GM19372 (cell line): ENCODE measurements at regions not wholly inside any gene's neighbourhood (a gene's known extent, or its start where the extent isn't known, plus 50 kb on each side); places are given as distances from the start of the nearest gene placed in this dataset.

Source experiments
- ATAC-seq: cut with Tn5 transposase; IDR thresholded peaks from one replicate; pipeline ENCODE4 v1.9.1; 2021; ENCODE audit warnings: mild to moderate bottlenecking, low read depth, moderate library complexity; ENCODE audit not compliant: unreplicated experiment

- no peak for ATAC-seq
Measured at GRCh38 chr21:28791595-28792282, 200.9 kb downstream of the LTN1 start.

- ATAC-seq: no peak
Measured at GRCh38 chr21:28790335-28790734, 202.3 kb downstream of the LTN1 start.

GRCh38 chr21:28789523-28789922, 203.2 kb downstream of the LTN1 start:
- ATAC-seq: no peak

- ATAC-seq: no peak
Measured at GRCh38 chr21:28788030-28788429, 204.6 kb downstream of the LTN1 start.

- ATAC-seq: no peak
Measured at GRCh38 chr21:28783641-28784185, 209.0 kb downstream of the LTN1 start.

DNA sequence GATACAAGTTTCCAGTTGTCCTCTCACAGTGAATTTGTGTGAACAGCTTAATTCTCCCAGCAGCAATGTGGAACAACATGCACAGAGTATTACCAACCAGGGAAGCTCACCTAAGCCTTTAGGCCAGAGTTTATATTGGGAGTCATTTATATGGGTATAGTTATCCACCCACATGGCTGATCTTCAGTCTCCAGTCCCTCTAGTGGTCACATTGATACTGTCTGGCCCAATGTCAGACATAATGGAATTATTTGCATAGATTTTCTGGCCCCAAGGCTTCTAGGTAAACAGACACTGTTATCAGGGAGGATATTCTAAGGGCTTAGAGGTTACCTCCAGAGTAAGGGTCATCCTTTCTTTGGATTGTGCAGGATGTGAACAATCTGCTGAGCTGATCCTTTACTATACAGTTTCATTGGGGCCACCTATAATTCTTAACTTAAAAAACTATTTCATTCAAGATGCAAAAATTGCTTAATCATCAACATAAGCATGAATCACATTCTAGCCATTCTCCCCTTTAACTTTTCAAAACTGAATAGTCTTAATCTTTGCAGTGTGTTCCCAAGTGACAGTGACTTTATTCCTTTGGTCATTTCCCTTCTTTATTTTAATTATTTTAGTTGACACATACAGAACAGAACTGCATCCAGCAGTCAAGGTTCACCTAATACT, 210.9 kb downstream of the LTN1 start:
- no peak for ATAC-seq

DNA sequence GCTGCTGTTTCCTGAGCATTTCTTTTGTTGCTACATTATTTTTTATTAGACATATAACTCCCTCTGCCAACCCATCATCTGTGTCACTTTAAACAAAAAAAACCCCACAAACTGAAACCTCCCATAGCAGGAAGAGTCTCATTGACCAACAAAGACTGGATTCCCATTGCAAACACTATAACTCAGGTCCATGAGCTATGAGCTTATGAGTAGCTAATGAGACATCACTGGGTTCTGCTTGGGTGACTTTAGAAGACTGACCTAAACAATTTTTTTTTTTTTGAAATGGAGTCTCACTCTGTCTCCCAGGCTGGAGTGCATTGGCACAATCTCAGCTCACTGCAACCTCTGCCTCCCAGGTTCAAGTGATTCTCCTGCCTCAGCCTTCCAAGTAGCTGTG, 212.8 kb downstream of the LTN1 start:
- ATAC-seq: no peak

- no peak for ATAC-seq
Measured at GRCh38 chr21:28776251-28776650, 216.4 kb downstream of the LTN1 start.

- ATAC-seq: no peak
Measured at GRCh38 chr21:28775071-28775470, 217.6 kb downstream of the LTN1 start.

DNA sequence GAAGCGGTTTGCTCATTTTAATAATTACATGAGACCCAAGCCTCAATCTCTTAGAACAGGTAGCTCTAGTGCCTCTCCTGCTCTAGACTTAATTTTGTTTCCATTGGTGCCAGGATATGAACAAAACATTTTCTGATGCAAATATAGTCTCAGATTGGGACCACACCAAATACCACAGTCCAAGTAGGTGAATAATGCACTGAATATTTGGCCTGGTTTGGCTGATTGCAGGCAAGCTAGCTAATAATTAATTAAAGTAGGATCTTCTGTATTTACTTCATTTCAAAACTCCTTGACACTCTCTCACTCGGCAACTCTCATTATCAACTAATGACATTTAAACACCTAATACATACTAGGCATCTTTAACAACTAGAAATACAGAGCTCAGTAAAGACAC, 219.6 kb downstream of the LTN1 start:
- ATAC-seq: no peak

GRCh38 chr21:28771790-28772501, 220.7 kb downstream of the LTN1 start:
- ATAC-seq: no peak

DNA sequence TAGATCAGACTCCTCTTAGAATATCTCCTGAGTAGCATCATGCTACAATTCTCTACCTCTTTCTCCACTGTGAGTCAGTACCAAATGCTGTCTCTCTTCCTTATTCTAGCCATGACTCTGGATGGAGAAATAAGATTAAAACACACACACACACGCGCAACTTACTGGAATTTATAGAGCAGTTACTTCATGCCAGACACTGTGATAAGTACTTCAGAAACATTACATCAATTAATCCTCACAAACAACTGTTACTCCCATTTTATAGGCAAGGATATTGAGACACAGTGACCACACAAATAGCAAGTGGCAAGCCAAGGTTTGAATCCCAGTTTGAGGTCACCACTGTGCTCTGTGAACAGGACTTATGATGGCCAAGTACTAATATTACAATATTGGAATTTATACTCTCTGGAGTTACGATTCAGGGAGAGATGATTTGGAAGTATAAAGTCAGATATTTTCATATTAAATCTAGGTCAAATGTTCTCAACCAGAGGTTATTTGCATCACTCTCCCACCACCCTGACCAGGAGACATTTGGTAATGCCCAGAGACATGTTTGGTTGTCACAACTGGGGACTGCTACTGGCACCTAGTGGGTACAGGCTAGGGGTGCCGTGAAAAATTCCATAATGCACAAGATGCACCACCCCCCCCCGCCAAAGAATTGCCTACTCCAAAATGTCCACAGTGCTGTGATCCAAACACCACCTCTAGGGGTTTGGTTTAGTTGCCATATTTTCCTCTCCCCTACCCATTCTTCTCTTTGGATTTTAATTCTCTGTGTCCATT, 221.6 kb downstream of the LTN1 start:
- no peak for ATAC-seq

DNA sequence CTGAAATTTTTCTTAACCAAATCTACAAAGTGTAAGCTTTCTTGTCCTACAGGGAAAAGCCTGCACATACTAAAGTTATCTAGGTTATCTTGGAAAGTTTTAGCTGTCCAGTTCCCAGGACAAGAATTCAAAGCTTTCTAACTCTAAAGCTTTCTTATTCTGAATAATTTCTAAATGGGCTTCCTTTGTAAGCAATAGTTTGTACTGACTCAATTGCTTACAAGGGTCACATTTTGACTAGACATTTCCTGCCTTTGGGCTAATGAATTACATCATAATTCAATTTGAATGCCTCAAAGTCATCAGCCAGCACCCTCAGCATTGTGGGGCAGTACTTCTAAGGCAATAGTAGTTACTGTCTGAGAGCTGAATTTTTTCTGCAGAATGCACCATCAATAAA, 223.0 kb downstream of the LTN1 start:
- no peak for ATAC-seq

- no peak for ATAC-seq
Measured at GRCh38 chr21:28768753-28769152, 223.9 kb downstream of the LTN1 start.

DNA sequence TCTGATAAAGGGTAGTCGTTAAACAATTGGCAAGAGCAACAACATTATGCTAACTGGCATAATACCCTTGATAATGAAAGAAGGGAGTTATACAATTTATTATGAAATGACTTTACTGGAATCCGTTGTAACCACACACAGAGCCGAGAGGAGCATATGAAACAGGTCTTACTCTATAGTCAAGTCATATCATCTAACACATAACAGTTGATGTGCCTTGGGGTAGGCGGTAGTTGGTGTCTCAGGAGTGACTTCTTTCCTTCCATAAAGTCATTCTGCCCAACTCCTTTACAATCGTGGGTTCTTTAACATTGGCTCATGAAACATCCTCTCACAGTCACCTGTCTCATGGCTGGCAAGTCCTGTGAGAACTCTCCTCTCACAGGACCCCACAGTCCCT, 225.2 kb downstream of the LTN1 start:
- ATAC-seq: no peak

DNA sequence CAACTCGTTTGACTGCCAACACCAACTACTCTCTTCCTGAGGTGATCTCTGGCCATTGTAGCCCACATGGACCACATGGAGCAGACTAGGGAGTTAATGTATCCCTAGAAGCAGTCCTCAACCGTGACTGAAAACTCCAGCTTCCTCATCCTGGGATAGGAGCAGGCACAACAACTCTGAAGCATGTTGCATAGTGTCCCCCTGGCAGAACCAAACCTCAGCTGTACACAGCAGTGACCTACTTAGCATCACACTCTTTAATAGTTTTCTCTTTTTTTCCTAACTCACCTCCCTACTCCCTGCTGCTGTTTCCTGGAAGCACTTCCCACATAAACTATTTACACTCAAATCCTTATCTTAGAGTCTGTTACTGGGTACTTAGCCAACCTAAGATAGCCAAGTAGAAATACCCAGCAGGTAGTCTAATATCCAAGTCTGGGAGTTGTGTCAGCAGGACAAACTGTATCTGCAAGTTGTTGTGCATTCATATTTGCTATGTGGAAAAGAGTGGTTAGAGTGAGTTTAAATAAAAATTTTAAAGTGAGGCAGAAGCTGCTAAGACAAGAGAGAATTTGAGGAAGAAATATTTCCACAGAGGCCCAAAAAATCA, 228.8 kb downstream of the LTN1 start:
- no peak for ATAC-seq

DNA sequence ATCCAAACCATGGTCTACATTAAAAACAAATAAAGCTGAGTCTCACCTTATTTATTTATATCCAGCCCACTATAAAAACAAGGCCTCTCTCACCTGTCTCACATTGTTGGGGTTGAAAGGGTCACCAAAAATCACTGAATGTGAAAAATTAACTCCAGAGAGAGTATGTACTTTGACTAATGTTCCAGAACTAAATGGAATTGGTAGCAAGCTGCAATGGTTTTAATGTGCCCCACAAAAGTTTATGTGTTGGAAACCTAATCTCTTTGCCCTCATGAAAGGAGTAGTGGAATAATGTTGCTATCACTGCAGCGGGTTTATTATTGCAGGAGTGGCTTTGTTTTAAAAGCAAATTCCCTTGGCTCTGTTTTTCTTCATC, 230.3 kb downstream of the LTN1 start:
- no peak for ATAC-seq

DNA sequence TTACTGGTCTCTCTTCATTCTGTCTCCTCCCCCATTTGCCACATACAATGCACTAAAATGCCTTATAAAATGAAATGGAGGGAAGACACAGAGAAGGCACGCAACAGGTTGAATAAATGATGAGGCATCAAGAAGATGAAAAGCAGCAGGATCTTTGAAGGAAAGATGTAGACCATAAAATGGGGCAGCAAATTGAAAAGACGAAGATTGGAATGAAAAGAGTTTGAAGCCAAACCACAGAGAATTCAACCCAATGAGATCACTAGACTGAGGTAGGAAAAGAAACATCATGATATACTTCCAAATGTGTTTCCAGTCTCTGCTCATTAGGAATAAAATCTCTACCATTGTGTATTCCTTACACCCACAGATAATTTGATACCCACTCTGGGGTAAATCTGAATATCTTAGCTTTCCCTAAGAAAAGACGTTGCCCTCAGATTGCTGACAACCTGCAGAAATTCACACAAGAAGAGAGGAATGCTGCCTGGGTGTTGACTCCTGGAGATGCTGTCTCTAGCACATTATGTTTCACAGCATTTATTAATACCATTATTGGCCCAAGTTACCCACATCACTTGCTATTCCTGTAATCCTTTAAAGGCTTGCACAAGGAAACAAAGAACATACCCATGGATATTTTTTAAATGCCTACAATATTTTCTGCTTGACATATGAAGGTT, 230.9 kb downstream of the LTN1 start:
- no peak for ATAC-seq

DNA sequence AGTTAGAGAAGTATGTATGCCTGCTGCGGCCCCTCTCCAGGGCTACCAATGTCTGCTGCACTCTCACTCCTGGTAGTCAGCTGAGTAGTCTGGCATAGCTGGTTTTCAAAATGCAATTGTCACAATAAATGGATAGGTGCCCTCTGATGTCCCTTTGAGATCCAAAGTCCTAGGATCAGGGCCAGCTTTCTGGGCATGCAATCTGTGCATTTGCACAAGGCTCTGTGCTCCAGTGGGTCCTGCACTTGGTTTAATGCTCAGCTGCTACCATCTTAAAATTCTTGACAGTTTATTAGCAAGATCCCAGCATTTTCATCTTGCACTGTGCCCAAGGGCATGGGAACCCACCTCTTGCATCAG, 233.8 kb downstream of the LTN1 start:
- no peak for ATAC-seq
